Activated CD8-positive, alpha-beta memory T cell treated with anti-CD3 and anti-CD28 coated beads for 24 hours (primary cell): ENCODE measurements at regions not wholly inside any gene's neighbourhood (a gene's known extent, or its start where the extent isn't known, plus 50 kb on each side); places are given as distances from the start of the nearest gene placed in this dataset.

Experiments
- DNase-seq: peaks from one replicate; pipeline ENCODE4 v3.0.0-alpha.2; 2020

GRCh38 chr2:144836635-144837350 is 316.9 kb upstream of the ZEB2 start:
- DNase-seq: no peak

GRCh38 chr2:144835634-144836350 is 315.9 kb upstream of the ZEB2 start:
- no peak for DNase-seq

- no peak for DNase-seq
These were observed 315.2 kb upstream of the ZEB2 start for GRCh38 chr2:144834998-144835633.

- no peak for DNase-seq
These were observed 314.4 kb upstream of the ZEB2 start for GRCh38 chr2:144834363-144834762.

- DNase-seq: no peak
These were observed 313.2 kb upstream of the ZEB2 start for GRCh38 chr2:144833075-144833637.

- DNase-seq: no peak
These were observed 312.1 kb upstream of the ZEB2 start for GRCh38 chr2:144832048-144832447.

GRCh38 chr2:144830543-144830942 is 310.6 kb upstream of the ZEB2 start:
- no peak for DNase-seq

GRCh38 chr2:144827404-144827803 is 307.5 kb upstream of the ZEB2 start:
- no peak for DNase-seq

- no peak for DNase-seq
These were observed 306.2 kb upstream of the ZEB2 start for GRCh38 chr2:144826105-144826504.

- DNase-seq: no peak
These were observed 305.6 kb upstream of the ZEB2 start for GRCh38 chr2:144825331-144826020.

GRCh38 chr2:144824306-144825080 is 304.6 kb upstream of the ZEB2 start:
- no peak for DNase-seq

- DNase-seq: no peak
These were observed 303.0 kb upstream of the ZEB2 start for GRCh38 chr2:144822966-144823365.

- DNase-seq: no peak
These were observed 292.4 kb upstream of the ZEB2 start for GRCh38 chr2:144812288-144812687.

- DNase-seq: no peak
These were observed 281.8 kb upstream of the ZEB2 start for GRCh38 chr2:144801766-144802165.

- DNase-seq: no peak
These were observed 281.4 kb upstream of the ZEB2 start for GRCh38 chr2:144801325-144801724.

GRCh38 chr2:144798989-144799388 is 279.1 kb upstream of the ZEB2 start:
- DNase-seq: no peak

- no peak for DNase-seq
These were observed 278.1 kb upstream of the ZEB2 start for GRCh38 chr2:144798034-144798433.

- no peak for DNase-seq
These were observed 277.0 kb upstream of the ZEB2 start for GRCh38 chr2:144796936-144797335.

- no peak for DNase-seq
These were observed 276.2 kb upstream of the ZEB2 start for GRCh38 chr2:144796164-144796563.

GRCh38 chr2:144785253-144785652 is 265.3 kb upstream of the ZEB2 start:
- no peak for DNase-seq

- no peak for DNase-seq
These were observed 261.1 kb upstream of the ZEB2 start for GRCh38 chr2:144780983-144781382.

GRCh38 chr2:144776766-144777165 is 256.8 kb upstream of the ZEB2 start:
- no peak for DNase-seq
